Activated T-cell treated with anti-CD3 and anti-CD28 coated beads for 48 hours (primary cell): ENCODE measurements at regions not wholly inside any gene's neighbourhood (a gene's known extent, or its start where the extent isn't known, plus 50 kb on each side); places are given as distances from the start of the nearest gene placed in this dataset.
"Not testable (repeated sequence)": the region's sequence is repeated elsewhere in the genome, so short reads cannot be mapped to it uniquely, and the experiment has no call there.

Experiments
- DNase-seq: peaks from one replicate; pipeline ENCODE4 v3.0.0-alpha.2; 2020; ENCODE audit warnings: low read depth

DNA sequence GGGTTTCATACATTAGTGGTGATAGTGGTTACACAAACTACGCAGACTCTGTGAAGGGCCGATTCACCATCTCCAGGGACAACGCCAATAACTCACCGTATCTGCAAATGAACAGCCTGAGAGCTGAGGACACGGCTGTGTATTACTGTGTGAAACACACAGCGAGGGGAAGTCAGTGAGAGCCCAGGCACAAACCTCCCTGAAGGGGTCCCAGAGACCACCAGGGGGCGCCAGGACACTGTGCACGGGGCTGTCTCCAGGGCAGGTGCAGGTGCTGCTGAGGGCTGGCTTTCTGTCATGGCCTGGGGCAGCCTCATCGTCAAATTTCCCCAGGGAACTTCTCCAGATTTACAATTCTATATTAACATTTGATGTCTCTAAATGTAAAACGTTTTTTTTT lies 184.6 kb upstream of the TP53TG3C start:
- DNase-seq, result peak; percentile 45

DNA sequence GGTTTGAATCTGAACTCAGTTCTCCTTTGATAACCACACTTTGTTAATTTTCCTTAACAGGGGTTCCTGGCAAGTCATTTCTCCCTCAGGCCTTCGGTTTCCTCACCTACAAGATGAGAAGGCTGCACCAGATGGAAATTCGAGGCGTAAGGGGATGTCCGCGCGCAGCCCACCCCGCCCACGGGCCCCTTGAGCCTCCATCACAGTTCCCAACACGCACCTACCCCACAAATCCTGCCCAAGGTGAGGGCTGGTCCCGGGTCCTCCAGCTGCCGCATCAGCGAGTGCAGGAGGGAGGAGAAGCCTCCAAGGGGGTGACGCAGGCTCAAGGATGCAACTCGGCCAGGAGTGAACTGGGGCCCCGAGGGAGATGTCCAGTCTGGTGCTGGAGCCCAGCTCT lies 166.9 kb upstream of the TP53TG3C start:
- not testable (repeated sequence) for DNase-seq

DNA sequence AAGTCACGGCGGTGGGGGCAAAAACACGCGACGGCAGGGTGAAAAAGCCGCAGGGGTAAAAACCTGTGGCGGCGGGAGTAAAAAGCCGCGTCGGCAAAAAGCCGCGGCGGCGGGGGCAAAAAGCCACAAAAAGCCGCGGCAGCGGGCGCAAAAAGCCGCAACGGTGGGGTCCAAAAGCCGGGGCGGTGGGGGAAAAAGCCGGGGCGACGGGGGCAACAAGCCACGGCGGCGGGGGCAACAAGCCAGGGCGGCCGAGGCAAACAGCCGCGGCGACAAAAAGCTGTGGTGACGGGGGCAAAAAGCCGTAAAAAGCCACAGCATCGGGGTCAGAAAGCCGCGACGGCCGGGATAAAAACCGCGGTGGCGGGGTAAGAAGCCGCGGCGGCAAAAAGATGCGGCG lies 166.1 kb upstream of the TP53TG3C start:
- not testable (repeated sequence) for DNase-seq

GRCh38 chr16:33028707-33029390 lies 165.2 kb upstream of the TP53TG3C start:
- not testable (repeated sequence) for DNase-seq

- not testable (repeated sequence) for DNase-seq
Measured at GRCh38 chr16:33048849-33049248, 145.2 kb upstream of the TP53TG3C start.

DNA sequence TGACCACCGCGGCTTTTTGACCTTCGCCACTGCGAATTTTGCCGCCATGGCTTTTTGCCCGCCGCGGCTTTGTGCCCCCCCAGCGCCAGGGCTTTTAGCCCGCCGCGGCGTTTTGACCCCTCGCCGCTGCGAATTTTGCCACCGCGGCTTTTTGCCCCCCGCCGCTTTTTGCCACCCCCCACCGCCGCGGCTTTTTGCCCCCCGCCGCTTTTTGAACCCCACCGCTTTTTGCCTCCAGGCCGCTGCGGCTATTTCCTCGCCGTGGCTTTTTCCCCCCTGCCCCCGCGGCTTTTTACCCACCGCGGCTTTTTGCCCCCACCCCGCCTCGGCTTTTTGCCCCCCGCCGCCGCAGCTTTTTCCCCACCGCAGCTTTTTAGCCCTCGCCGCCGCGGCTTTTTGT lies 134.8 kb upstream of the TP53TG3C start:
- DNase-seq, result no peak

DNA sequence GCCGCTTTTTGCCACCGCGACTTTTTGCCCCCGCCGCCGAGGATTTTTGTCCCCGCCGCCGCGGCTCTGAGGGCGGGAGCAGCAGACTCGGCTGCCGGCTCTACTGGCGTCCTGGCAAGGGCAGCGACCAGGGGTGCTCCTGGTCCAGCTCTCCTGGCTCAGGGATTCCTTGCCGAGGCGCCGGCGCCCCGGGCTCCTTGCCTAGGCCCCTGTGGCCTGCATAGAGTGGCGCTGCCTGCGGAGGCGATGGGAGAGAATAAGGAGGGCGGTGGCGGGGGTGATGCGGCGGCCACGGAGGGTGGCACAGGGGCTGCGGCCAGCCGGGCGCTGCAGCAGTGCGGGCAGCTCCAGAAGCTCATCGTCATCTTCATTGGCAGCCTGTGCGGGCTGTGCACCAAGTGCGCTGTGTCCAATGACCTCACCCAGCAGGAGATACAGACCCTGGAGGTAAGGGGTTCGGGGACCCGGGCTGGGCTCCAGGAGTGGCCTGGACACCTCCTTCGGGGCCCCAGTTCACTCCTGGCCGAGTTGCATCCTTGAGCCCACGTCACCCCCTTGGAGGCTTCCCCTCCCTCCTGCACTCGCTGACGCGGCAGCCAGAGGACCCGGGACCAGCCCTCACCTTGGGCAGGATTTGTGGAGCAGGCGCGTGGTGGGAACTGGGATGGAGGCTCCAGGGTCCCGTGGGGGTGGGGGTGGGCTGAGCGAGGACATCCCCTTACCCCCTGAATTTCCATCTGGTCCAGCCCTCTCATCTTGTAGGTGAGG lies 134.2 kb upstream of the TP53TG3C start:
- DNase-seq, result not testable (repeated sequence)

DNA sequence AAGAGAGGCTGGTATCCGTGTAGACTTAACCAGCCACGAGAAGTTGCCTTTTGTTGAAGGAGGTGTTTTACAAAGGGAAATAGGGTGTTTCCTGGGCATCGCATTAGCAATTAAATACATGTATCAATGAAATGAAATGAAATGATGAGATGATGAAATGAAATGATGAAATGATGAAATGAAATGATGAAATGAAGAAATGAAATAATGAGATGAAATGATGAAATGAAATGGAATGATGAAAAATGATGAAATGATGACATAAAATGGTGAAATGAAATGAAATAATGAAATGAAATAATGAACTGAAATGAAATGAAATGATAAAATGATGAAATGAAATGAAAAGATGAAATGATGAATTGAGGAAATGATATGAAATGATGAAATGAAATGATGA lies 131.3 kb upstream of the TP53TG3C start:
- not testable (repeated sequence) for DNase-seq

GRCh38 chr16:33063365-33064170 lies 130.5 kb upstream of the TP53TG3C start:
- DNase-seq, result not testable (repeated sequence)

DNA sequence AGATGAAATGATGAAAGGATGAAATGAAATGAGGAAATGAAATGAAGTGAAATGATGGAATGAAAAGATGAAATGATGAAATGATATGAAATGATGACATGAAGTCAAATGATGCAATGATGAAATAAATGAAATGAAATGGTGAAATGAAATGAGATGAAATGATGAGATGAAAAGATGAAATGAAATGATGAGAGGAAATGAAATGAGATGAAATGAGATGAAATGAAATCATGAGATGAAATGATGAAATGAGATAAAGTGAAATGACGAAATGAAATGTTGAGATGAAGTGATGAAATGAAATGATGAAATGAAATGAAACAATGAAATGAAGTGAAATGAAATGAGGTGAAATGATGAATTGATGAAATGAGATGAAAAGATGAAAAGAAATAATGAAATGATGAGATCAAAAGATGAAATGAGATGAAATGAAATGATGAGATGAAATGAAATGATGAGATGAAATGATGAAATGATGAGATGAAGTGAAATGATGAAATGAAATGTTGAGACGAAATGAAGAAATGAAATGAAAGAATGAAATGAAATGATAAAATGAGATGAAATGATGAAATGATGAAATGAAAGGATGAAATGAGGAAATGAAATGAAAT lies 129.5 kb upstream of the TP53TG3C start:
- not testable (repeated sequence) for DNase-seq
